GM19452 (cell line): ENCODE measurements at regions not wholly inside any gene's neighbourhood (a gene's known extent, or its start where the extent isn't known, plus 50 kb on each side); places are given as distances from the start of the nearest gene placed in this dataset.
A peak's percentile ranks its signal among the peaks of the same experiment; 100 is the strongest.
"Not testable (repeated sequence)": the region's sequence is repeated elsewhere in the genome, so short reads cannot be mapped to it uniquely, and the experiment has no call there.

ENCODE experiments used
- ATAC-seq: cut with Tn5 transposase; IDR thresholded peaks from one replicate; pipeline ENCODE4 v1.9.1; 2021; ENCODE audit not compliant: unreplicated experiment

DNA sequence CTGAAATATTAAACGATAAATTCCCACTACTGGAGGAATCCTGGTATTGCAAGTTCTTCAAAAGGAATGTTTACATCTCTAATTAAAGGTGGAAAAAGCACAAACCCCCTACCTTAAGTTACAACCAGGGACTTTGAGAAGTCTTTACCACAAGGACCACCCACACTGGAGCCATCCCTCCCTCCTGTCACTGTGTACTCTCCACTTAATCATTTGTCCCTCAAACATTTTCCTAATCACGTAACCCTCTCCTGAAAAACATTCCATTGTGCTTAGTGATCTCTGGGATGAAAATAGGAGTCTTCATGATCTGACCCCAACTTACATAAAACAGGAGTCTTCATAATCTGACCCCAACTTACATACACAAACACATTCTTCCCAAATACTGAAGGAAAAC lies 85.7 kb downstream of the SUCLG1 start:
- ATAC-seq: no peak

DNA sequence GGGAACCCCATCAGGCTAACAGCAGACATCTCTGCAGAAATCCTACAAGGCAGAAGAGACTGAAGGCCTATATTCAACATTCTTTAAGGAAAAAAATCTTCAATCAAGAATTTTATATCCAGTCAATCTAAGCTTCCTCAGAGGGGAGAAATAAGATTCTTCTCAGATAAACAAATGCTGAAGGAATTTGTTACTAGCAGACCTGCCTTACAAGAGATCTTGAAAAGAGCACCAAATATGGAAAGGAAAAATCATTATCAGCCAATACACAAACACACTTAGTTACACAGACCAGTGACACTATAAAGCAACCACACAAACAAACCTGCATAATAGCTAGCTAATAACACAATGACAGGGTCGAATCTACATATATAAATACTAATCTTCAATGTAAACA lies 96.5 kb downstream of the SUCLG1 start:
- no peak for ATAC-seq

- no peak for ATAC-seq
These were observed 121.0 kb downstream of the SUCLG1 start for GRCh38 chr2:84338069-84338468.

DNA sequence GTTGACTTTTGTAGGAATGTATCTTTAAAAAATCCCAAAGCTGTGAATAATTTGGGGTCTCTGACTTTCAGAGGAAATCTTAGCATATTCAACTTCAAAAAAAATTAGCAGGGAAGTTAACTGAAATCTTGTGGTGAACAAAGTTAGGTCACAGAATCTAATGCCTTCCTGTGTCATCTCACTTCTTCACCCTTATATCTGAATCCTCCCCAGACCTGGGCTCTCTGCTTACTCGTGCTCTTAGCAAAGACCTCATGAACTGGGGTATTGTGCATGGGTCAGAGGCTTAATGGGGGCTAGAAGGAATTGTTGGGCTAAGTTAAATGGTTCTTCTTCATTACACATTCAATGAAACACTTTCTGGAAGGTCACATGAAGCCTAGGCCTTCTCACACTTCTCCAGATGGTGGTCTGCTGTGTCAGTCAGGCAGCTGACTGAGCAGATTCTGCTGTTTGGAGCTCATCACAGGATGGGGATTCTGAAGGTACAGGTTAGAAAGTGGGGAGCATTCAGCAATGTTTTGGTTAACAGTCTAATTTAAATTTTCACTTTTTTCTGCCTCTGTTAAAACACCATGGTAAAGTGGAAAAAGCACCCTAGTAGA lies 131.3 kb downstream of the SUCLG1 start:
- ATAC-seq: no peak

DNA sequence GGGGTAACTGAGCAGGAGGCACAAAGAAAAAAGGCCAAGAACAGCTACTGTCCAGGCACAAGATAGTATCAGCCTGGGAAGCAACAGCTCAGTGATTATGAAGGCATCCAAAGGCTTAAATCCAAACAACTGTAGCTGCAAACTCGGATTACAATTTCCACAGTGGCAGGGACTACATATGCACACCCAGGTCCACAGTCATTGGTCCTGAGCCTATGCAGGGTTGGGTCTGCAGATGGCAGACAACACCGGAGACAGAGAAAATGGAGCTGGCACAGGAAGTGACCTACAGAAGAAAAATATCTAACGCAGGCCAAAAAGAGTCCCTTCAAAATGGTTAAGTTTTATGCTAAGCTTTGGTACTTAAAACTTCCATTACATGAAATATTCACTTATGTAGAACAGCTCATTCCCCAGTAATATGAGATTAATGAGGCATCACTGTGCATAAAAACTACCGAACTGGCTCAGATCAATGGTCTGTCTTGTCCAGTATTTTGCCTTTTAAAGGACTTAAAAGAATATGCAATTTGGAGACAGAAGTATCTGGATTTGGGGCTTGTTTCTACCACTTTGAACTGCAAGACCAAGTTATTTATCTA lies 132.1 kb downstream of the SUCLG1 start:
- ATAC-seq: no peak

GRCh38 chr2:84323890-84324289 lies 135.2 kb downstream of the SUCLG1 start:
- ATAC-seq: no peak

- no peak for ATAC-seq
These were observed 138.1 kb downstream of the SUCLG1 start for GRCh38 chr2:84320940-84321339.

- ATAC-seq: no peak
These were observed 139.5 kb downstream of the SUCLG1 start for GRCh38 chr2:84319581-84319980.

DNA sequence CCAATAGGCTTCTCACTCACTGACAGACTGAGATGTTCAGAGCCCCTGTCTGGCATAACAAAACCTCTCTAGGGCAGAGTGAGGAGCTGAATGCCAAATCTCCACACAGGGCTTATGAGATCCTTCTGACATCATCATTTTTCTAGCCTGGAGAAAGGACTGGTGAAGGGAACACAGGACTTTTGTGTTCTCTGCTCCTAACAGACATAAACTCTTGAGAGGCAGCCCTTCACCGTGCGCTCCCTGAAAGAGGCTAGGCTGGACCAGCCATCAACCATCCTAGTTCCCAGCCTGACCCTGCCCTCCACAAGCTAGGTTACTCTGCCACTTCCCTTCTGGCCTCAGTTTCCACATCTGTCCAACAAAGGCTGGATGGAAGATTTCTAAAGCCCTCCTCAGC lies 141.9 kb downstream of the SUCLG1 start:
- no peak for ATAC-seq

GRCh38 chr2:84314901-84315330 lies 144.2 kb downstream of the SUCLG1 start:
- peak; percentile 96 for ATAC-seq

GRCh38 chr2:84314250-84314649 lies 144.8 kb downstream of the SUCLG1 start:
- no peak for ATAC-seq

DNA sequence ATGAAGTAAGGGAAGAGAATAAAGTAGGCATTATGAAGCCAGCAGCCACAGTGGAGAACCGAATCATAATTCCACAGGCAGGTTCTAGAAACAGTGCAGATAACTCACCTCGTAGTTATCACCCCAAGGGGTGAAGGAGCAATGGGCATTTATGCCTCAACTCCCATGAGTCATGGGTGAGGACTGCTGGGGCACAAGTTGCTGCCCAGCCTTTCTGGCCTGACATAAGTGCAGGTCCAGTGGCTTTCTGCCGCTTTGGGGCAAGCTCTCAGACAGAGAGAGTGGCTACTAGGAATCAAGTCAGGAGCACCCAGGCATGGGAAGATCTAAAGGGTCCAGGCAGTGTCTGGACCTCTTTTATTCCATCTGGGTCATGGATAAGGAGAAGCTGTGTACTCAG lies 149.8 kb downstream of the SUCLG1 start:
- ATAC-seq: no peak

- ATAC-seq: no peak
These were observed 152.7 kb downstream of the SUCLG1 start for GRCh38 chr2:84306361-84306760.

DNA sequence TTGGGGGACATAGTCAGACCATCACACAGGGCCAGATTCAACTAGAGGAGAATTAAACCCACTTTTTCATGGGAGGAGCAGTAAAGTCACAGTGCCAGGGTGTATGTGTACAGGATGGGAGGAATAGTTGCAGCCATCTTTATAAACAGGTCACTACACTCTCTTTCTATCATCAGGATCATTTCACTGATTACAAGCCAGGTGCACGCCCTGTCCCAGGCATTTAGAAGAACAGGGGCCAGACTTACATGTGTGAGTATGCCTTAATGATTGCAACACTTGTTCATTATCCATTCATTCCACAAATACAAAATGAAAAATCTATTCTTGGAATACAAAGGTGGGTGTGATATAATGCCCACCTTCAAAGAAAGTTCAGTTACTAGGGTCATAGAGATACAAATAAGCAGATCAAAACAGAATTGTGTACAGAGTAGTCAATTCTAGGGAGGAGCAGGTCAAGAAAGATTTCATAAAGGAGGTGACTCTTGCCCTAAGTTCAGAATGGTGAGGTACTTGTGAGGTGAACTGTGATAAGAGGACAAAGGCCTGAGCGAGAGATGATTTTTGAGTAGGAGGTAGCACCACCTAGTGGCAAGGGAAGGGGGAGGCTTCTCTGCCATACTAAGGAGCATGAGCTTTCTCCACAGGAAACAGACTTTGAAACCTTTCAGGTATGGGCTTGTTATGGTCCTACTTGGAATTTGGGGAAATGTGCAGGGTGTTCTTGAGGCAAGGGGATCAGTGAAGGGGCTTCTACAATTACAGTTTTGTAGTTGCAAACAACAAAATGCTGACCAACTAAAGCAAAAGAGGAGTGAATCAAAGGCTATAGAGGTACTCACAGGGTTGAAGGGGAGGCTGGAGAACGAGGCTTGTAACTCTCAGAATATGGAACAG lies 156.3 kb downstream of the SUCLG1 start:
- ATAC-seq: peak; percentile 92

DNA sequence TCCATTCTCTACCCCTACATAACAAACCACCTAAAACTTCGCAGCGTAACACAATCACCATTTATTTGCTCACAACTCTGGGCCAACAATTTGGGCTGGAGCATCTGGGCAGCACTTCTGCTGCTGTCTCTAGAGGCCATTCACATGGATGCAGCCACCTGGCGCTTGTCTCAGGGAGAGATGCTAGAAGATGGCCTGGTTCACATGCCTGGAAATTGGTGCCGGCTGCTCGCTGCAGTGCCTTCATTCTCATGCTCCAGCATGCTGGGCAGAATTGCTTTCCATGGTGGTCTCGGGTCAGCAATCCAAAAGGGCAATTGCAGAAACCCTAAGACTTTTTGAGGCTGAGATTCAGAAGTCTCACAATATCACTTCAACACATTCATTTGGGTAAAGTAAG lies 157.4 kb downstream of the SUCLG1 start:
- no peak for ATAC-seq

DNA sequence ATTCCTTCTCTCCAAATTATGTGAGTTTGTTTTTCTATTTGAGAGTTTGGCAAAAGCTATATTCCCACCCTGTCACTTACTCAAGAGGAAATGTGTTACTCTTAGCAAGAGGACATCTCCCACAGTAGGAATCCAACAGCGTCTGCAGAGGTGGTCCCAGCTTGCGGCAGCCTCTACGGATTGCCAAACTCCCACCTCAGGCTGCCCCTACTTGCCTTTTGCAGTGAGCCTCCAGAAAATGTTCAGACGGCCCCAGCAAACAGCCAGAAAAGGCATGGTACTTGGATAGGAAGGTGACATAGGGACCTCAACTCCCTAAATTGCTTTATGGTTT lies 158.4 kb downstream of the SUCLG1 start:
- no peak for ATAC-seq

- not testable (repeated sequence) for ATAC-seq
These were observed 158.9 kb downstream of the SUCLG1 start for GRCh38 chr2:84300001-84300695.

GRCh38 chr2:84299211-84299775 lies 159.8 kb downstream of the SUCLG1 start:
- ATAC-seq: no peak

GRCh38 chr2:84297155-84297554 lies 161.9 kb downstream of the SUCLG1 start:
- no peak for ATAC-seq

GRCh38 chr2:84293791-84294380 lies 165.2 kb downstream of the SUCLG1 start:
- ATAC-seq: no peak

- ATAC-seq: no peak
These were observed 166.5 kb downstream of the SUCLG1 start for GRCh38 chr2:84292545-84292944.
